Neural progenitor cell (in vitro differentiated cells): ENCODE measurements at regions not wholly inside any gene's neighbourhood (a gene's known extent, or its start where the extent isn't known, plus 50 kb on each side); places are given as distances from the start of the nearest gene placed in this dataset. TPM values are rescaled to one million over a fixed set of nuclear protein-coding genes. Genes with fewer than 3 reads are reported as not detected.

Experiments
- DNase-seq: peaks from one replicate; pipeline ENCODE4 v3.0.0-alpha.2; 2016; ENCODE audit warnings: low spot score
- H2AFZ ChIP-seq: fragments of 200-600 bp; sonication (generic); replicated peaks from 2 replicates; pipeline ENCODE4 v1.6.1; 2016; ENCODE audit warnings: antibody characterized with exemption
- H3F3A ChIP-seq: fragments of 200-600 bp; sonication (generic); 2 replicates; pipeline ENCODE4 v1.6.1; 2016; ENCODE audit warnings: antibody characterized with exemption, low read depth
- H3K27ac ChIP-seq: fragments of 200-600 bp; sonication (generic); 2 replicates; pipeline ENCODE4 v1.5.1; 2016; ENCODE audit warnings: mild to moderate bottlenecking
- H3K27me3 ChIP-seq: fragments of 200-600 bp; sonication (generic); 2 replicates; pipeline ENCODE4 v1.6.1; 2016; ENCODE audit warnings: mild to moderate bottlenecking, moderate library complexity
- H3K36me3 ChIP-seq: fragments of 200-600 bp; sonication (generic); 2 replicates; pipeline ENCODE4 v1.5.1; 2016
- H3K4me1 ChIP-seq: fragments of 200-600 bp; sonication (generic); 2 replicates; pipeline ENCODE4 v1.6.1; 2016; ENCODE audit warnings: mixed run types
- H3K4me2 ChIP-seq: fragments of 200-600 bp; sonication (generic); 2 replicates; pipeline ENCODE4 v1.6.1; 2016
- H3K4me3 ChIP-seq: fragments of 200-600 bp; sonication (generic); 2 replicates; pipeline ENCODE4 v1.5.1; 2016
- H3K79me2 ChIP-seq: fragments of 200-600 bp; sonication (generic); 2 replicates; pipeline ENCODE4 v1.6.1; 2016; ENCODE audit warnings: low read depth
- H3K9ac ChIP-seq: fragments of 200-600 bp; sonication (generic); 2 replicates; pipeline ENCODE4 v1.6.1; 2016
- H3K9me3 ChIP-seq: fragments of 200-600 bp; sonication (generic); 2 replicates; pipeline ENCODE4 v1.5.1; 2016; ENCODE audit warnings: low read depth
- H4K20me1 ChIP-seq: fragments of 200-600 bp; sonication (generic); 2 replicates; pipeline ENCODE4 v1.6.1; 2016; ENCODE audit warnings: low read depth
- H3K27ac Mint-ChIP-seq: 3 replicates; pipeline ENCODE4 v1.8.0; 2021; ENCODE audit warnings: mixed read lengths
- H3K27me3 Mint-ChIP-seq: 2 replicates; pipeline ENCODE4 v1.8.0; 2022; ENCODE audit warnings: low read depth, mild to moderate bottlenecking, inconsistent platforms, moderate library complexity, mixed read lengths; ENCODE audit not compliant: insufficient read depth
- H3K36me3 Mint-ChIP-seq: 3 replicates; pipeline ENCODE4 v1.8.0; 2021; ENCODE audit warnings: mixed read lengths
- H3K4me1 Mint-ChIP-seq: 3 replicates; pipeline ENCODE4 v1.8.0; 2021; ENCODE audit warnings: mixed read lengths
- H3K4me3 Mint-ChIP-seq: 3 replicates; pipeline ENCODE4 v1.8.0; 2021; ENCODE audit warnings: mild to moderate bottlenecking, moderate library complexity, mixed read lengths
- H3K9me3 Mint-ChIP-seq: 3 replicates; pipeline ENCODE4 v1.8.0; 2020; ENCODE audit warnings: mixed read lengths
- EZH2 ChIP-seq: fragments of 200-600 bp; sonication (generic); IDR thresholded peaks from 2 replicates; pipeline ENCODE4 v1.6.1; 2017; ENCODE audit warnings: antibody characterized with exemption, mild to moderate bottlenecking, moderate library complexity
- EZH2phosphoT487 ChIP-seq: fragments of 200-600 bp; sonication (generic); IDR thresholded peaks from 2 replicates; pipeline ENCODE4 v1.6.1; 2017; ENCODE audit warnings: antibody characterized with exemption
- small RNA-seq: library from RNA; depleted of rRNA; stranded (forward); fragments of <200 nt; gene quantifications from one replicate; pipeline ENCODE3, GENCODE V24; 2015
- TF ChIP-seq, protein P1 (sequence below): fragments of 200-600 bp; sonication (generic); IDR thresholded peaks from 2 replicates; pipeline ENCODE4 v1.5.1; 2017; ENCODE audit warnings: antibody characterized with exemption, mild to moderate bottlenecking

DNA sequence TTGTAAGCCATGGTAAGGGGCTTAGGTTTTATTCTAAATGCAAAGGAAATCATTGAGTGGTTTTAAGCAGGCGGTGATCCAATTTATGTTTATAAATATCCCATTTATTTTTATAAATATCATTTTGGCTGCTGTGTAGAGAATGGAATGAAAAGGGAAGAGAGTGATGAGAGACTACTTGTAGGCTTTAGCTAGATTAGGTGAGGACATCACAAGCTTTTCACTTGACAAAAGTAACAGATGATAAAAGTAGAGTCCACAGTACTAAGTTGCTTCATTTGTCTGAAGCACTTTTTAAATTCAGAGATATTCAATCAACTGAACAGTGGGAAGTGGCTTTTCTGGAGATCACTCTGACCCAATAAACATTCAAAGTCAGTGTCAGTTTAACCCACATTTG is 65.4 kb upstream of the FSHR start:
- Histone ChIP-seq H3K4me2 (no peak overlapping the region), H3K9ac (no peak overlapping the region), H4K20me1 (no peaks in the 10 kb centered on the region), H2AFZ (no peak overlapping the region), H3F3A (no peaks in the 10 kb centered on the region), H3K4me3 (no peak overlapping the region), H3K27me3 (no peaks in the 10 kb centered on the region), H3K27ac (no peak overlapping the region), H3K4me1 (no peaks in the 10 kb centered on the region), H3K79me2 (no peaks in the 10 kb centered on the region), H3K36me3 (no peaks in the 10 kb centered on the region), H3K9me3 (no peaks in the 10 kb centered on the region)
- Mint-ChIP-seq H3K4me1 (peaks cover 2% of the 10 kb centered on the region), H3K9me3 (no peaks in the 10 kb centered on the region), H3K27ac (no peak overlapping the region), H3K27me3 (peaks cover 5% of the 10 kb centered on the region), H3K4me3 (no peak overlapping the region), H3K36me3 (no peaks in the 10 kb centered on the region)
- no peak for TF ChIP-seq EZH2
- TF ChIP-seq, protein P1, sequence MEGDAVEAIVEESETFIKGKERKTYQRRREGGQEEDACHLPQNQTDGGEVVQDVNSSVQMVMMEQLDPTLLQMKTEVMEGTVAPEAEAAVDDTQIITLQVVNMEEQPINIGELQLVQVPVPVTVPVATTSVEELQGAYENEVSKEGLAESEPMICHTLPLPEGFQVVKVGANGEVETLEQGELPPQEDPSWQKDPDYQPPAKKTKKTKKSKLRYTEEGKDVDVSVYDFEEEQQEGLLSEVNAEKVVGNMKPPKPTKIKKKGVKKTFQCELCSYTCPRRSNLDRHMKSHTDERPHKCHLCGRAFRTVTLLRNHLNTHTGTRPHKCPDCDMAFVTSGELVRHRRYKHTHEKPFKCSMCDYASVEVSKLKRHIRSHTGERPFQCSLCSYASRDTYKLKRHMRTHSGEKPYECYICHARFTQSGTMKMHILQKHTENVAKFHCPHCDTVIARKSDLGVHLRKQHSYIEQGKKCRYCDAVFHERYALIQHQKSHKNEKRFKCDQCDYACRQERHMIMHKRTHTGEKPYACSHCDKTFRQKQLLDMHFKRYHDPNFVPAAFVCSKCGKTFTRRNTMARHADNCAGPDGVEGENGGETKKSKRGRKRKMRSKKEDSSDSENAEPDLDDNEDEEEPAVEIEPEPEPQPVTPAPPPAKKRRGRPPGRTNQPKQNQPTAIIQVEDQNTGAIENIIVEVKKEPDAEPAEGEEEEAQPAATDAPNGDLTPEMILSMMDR: no peak
- no peak for TF ChIP-seq EZH2phosphoT487
- DNase-seq: no peak

DNA sequence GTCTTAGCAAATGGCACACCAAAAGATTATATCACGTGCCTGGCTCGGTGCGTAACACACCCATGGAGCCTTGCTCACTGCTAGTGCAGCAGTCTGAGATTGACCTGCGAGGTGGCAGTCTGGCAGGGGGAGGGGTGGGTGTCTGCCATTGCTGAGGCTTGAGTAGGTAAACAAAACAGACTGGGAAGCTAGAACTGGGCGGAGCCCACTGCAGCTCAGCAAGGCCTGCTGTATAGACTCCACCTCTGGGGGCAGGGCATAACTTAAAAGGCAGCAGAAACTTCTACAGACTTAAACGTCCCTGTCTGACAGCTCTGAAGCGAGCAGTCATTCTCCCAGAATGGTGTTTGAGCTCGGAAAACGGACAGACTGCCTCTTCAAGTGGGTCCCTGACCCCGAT is 55.9 kb upstream of the FSHR start:
- H3F3A ChIP-seq: no peaks in the 10 kb centered on the region
- Mint-ChIP-seq H3K27ac (no peak overlapping the region), H3K27me3 (no peaks in the 10 kb centered on the region), H3K36me3 (no peaks in the 10 kb centered on the region), H3K4me1 (no peaks in the 10 kb centered on the region), H3K9me3 (no peaks in the 10 kb centered on the region), H3K4me3 (no peak overlapping the region)
- no peak overlapping the region for H3K4me3 ChIP-seq
- no peak overlapping the region for H2AFZ ChIP-seq
- TF ChIP-seq EZH2: no peak
- TF ChIP-seq, protein P1: no peak
- TF ChIP-seq EZH2phosphoT487: no peak
- peak; percentile 43 for DNase-seq
- H3K36me3 ChIP-seq: no peaks in the 10 kb centered on the region
- H4K20me1 ChIP-seq: no peaks in the 10 kb centered on the region
- H3K4me2 ChIP-seq: no peak overlapping the region
- no peak overlapping the region for H3K9ac ChIP-seq
- H3K27ac ChIP-seq: no peak overlapping the region
- no peaks in the 10 kb centered on the region for H3K9me3 ChIP-seq
- no peaks in the 10 kb centered on the region for H3K79me2 ChIP-seq
- H3K4me1 ChIP-seq: no peaks in the 10 kb centered on the region
- no peaks in the 10 kb centered on the region for H3K27me3 ChIP-seq

DNA sequence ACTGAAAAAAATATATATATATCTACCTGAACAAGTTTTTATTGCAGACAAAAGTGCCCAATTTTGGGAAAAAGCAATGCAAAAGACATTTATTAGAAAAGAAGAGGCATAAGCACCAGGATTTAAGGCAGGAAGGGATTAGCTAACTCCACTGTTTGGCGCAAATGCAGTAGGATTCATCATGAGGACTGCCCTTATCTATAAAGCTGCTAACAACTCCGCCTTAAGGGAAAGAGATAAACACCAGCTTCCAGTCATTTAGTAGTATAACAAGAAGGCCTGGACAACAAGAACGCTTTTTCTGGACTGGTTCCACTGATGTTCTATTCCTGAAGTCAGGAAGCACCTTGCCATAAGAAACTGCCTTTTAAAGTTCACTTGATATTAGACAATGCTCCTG is 52.9 kb upstream of the FSHR start:
- no peaks in the 10 kb centered on the region for H3K79me2 ChIP-seq
- H3K4me3 ChIP-seq: no peak overlapping the region
- H3K9me3 Mint-ChIP-seq: no peaks in the 10 kb centered on the region
- H3K9ac ChIP-seq: no peak overlapping the region
- H3K4me3 Mint-ChIP-seq: no peak overlapping the region
- H3K9me3 ChIP-seq: no peaks in the 10 kb centered on the region
- no peaks in the 10 kb centered on the region for H4K20me1 ChIP-seq
- H3K27me3 Mint-ChIP-seq: no peaks in the 10 kb centered on the region
- no peaks in the 10 kb centered on the region for H3K36me3 ChIP-seq
- H3K27me3 ChIP-seq: no peaks in the 10 kb centered on the region
- H3K27ac ChIP-seq: no peak overlapping the region
- no peak overlapping the region for H3K4me2 ChIP-seq
- TF ChIP-seq, protein P1: no peak
- TF ChIP-seq EZH2phosphoT487: no peak
- TF ChIP-seq EZH2: no peak
- no peak overlapping the region for H2AFZ ChIP-seq
- no peaks in the 10 kb centered on the region for H3K4me1 Mint-ChIP-seq
- no peaks in the 10 kb centered on the region for H3K36me3 Mint-ChIP-seq
- H3F3A ChIP-seq: no peaks in the 10 kb centered on the region
- no peaks in the 10 kb centered on the region for H3K4me1 ChIP-seq
- no peak overlapping the region for H3K27ac Mint-ChIP-seq
- DNase-seq: no peak

Small RNA genes lying in the stretch of these regions (small RNA-seq; reads per million reads assigned to genes)
- gene RNU6-439P: not detected
